H1 (cell line): ENCODE measurements at regions not wholly inside any gene's neighbourhood (a gene's known extent, or its start where the extent isn't known, plus 50 kb on each side); places are given as distances from the start of the nearest gene placed in this dataset.

Experiments used
- CTCF ChIA-PET: fragments of 300-600 bp; sonication (Branson Sonifier 250); formaldehyde crosslinking; loops from one replicate; lab custom pipeline; 2021; ENCODE audit not compliant: partially characterized antibody; lab: Charles Lee
- POLR2A ChIA-PET: fragments of 300-600 bp; sonication (Branson Sonifier 250); formaldehyde crosslinking; loops from one replicate; lab custom pipeline; 2021; ENCODE audit warnings: inconsistent platforms; ENCODE audit not compliant: partially characterized antibody; lab: Charles Lee
- DNase-seq, 2 experiments: peaks; one replicate each; pipeline versions ENCODE4 v3.0.0 to v3.0.0-alpha.2; 2010 to 2022; ENCODE audit warnings: low spot score in 2 of 2, low read depth in 1 of 2, mixed read lengths in 1 of 2
- FAIRE-seq: peaks from 2 replicates; lab custom pipeline; 2011; peaks lifted over from hg19 to GRCh38; lab: Jason Lieb, UNC
- H2AFZ ChIP-seq: 2 replicates; pipeline ENCODE4 v1.8.1; 2012; ENCODE audit warnings: low read length, inconsistent platforms
- H2AK5ac ChIP-seq: 2 replicates; pipeline ENCODE4 v1.6.1; 2013; ENCODE audit warnings: low read depth, low read length
- H2BK120ac ChIP-seq: replicated peaks from 2 replicates; pipeline ENCODE3; 2013; ENCODE audit warnings: low read depth, low read length, inconsistent platforms
- H2BK12ac ChIP-seq: 2 replicates; pipeline ENCODE4 v1.6.1; 2013; ENCODE audit warnings: low read depth, low read length
- H2BK15ac ChIP-seq: 2 replicates; pipeline ENCODE4 v1.6.1; 2013; ENCODE audit warnings: low read length
- H2BK20ac ChIP-seq: 2 replicates; pipeline ENCODE4 v1.6.1; 2013; ENCODE audit warnings: low read length
- H2BK5ac ChIP-seq: 2 replicates; pipeline ENCODE4 v1.6.1; 2013; ENCODE audit warnings: low read depth, low read length
- H3K14ac ChIP-seq: 2 replicates; pipeline ENCODE4 v1.6.1; 2013; ENCODE audit warnings: inconsistent platforms; ENCODE audit not compliant: insufficient read length
- H3K18ac ChIP-seq: 2 replicates; pipeline ENCODE4 v1.6.1; 2013; ENCODE audit warnings: low read length; ENCODE audit errors: extremely low read depth
- H3K23ac ChIP-seq: 2 replicates; pipeline ENCODE4 v1.6.1; 2013; ENCODE audit warnings: inconsistent platforms; ENCODE audit not compliant: insufficient read length
- H3K23me2 ChIP-seq: 2 replicates; pipeline ENCODE4 v1.6.1; 2013; ENCODE audit warnings: low read depth, low read length
- H3K27ac ChIP-seq: 2 replicates; pipeline ENCODE4 v1.6.1; 2011; ENCODE audit warnings: low read depth, low read length, inconsistent platforms
- H3K27me3 ChIP-seq, 4 experiments: replicated peaks in 1 of 4; 1 replicate in 1 of 4; 2 replicates in 3 of 4; pipeline versions ENCODE4 v1.6.1 to v1.8.1; 2011 to 2013; ENCODE audit warnings: low read length in 3 of 4, mild to moderate bottlenecking in 3 of 4, inconsistent platforms in 2 of 4, mixed read lengths in 2 of 4, moderate library complexity in 1 of 4; ENCODE audit not compliant: control insufficient read depth in 3 of 4, insufficient read depth in 3 of 4; ENCODE audit errors: extremely low read depth in 1 of 4
- H3K36me3 ChIP-seq, 4 experiments: 2 replicates each; pipeline versions ENCODE4 v1.6.1 to v1.8.1; 2011 to 2013; ENCODE audit warnings: mild to moderate bottlenecking in 4 of 4, low read length in 3 of 4, moderate library complexity in 2 of 4, control low read depth in 1 of 4, inconsistent platforms in 1 of 4; ENCODE audit not compliant: insufficient read depth in 4 of 4, control insufficient read depth in 2 of 4
- H3K4ac ChIP-seq: replicated peaks from 2 replicates; pipeline ENCODE3; 2013; ENCODE audit warnings: low read length, low read depth, mixed read lengths, inconsistent platforms; ENCODE audit not compliant: insufficient read length
- H3K4me1 ChIP-seq, 4 experiments: replicated peaks in 1 of 4; 1 replicate in 1 of 4; 2 replicates in 3 of 4; pipeline versions ENCODE4 v1.6.1 to v1.8.1; 2011 to 2013; ENCODE audit warnings: low read length in 3 of 4, inconsistent platforms in 2 of 4, mixed read lengths in 1 of 4; ENCODE audit not compliant: insufficient read depth in 4 of 4, control insufficient read depth in 3 of 4
- H3K4me2 ChIP-seq, 2 experiments: 2 replicates each; pipeline versions ENCODE4 v1.6.1 to v1.8.1; 2011 to 2013; ENCODE audit warnings: low read depth in 2 of 2, low read length in 2 of 2, control low read depth in 1 of 2, inconsistent platforms in 1 of 2, mild to moderate bottlenecking in 1 of 2; ENCODE audit not compliant: insufficient read depth in 1 of 2
- H3K4me3 ChIP-seq, 4 experiments: fragments of 200-600, 300-600 bp in 1 of 4; sonication (generic), shearing (Covaris generic), sonication (Bioruptor Twin) in 1 of 4; 2 replicates each; pipeline versions ENCODE4 v1.5.1 to v1.8.1; 2011 to 2016; ENCODE audit warnings: low read length in 4 of 4, low read depth in 3 of 4, control low read depth in 2 of 4, inconsistent platforms in 2 of 4, mild to moderate bottlenecking in 2 of 4, mixed read lengths in 1 of 4, moderate library complexity in 1 of 4; ENCODE audit not compliant: insufficient read depth in 2 of 4; ENCODE audit errors: extremely low read depth in 1 of 4
- H3K56ac ChIP-seq: replicated peaks from 2 replicates; pipeline ENCODE3; 2013; ENCODE audit warnings: low read depth, mild to moderate bottlenecking, mixed read lengths, low read length, inconsistent platforms; ENCODE audit not compliant: insufficient read length
- H3K79me1 ChIP-seq: 2 replicates; pipeline ENCODE4 v1.6.1; 2013; ENCODE audit warnings: low read depth, low read length, control low read depth
- H3K79me2 ChIP-seq, 2 experiments: 2 replicates each; pipeline versions ENCODE4 v1.6.1 to v1.8.1; 2012 to 2013; ENCODE audit warnings: low read length in 2 of 2, mild to moderate bottlenecking in 2 of 2, inconsistent platforms in 1 of 2; ENCODE audit not compliant: insufficient read depth in 2 of 2, control insufficient read depth in 1 of 2
- H3K9ac ChIP-seq, 4 experiments: replicated peaks in 1 of 4; 1 replicate in 1 of 4; 2 replicates in 3 of 4; pipeline versions ENCODE4 v1.6.1 to v1.8.1; 2011 to 2013; ENCODE audit warnings: low read depth in 3 of 4, low read length in 3 of 4, control low read depth in 2 of 4, mild to moderate bottlenecking in 2 of 4, moderate library complexity in 2 of 4, inconsistent platforms in 1 of 4; ENCODE audit errors: extremely low read depth in 1 of 4
- H3K9me3 ChIP-seq, 2 experiments: 2 replicates each; pipeline versions ENCODE4 v1.6.1 to v1.8.1; 2012 to 2013; ENCODE audit warnings: mild to moderate bottlenecking in 2 of 2, moderate library complexity in 2 of 2, control low read depth in 1 of 2, inconsistent platforms in 1 of 2, low read depth in 1 of 2, low read length in 1 of 2, mixed read lengths in 1 of 2; ENCODE audit not compliant: insufficient read depth in 2 of 2
- H4K20me1 ChIP-seq, 2 experiments: replicated peaks in 1 of 2; 2 replicates each; pipeline versions ENCODE3 to v1.8.1; 2011 to 2013; ENCODE audit warnings: inconsistent platforms in 2 of 2, low read length in 2 of 2, mild to moderate bottlenecking in 1 of 2; ENCODE audit not compliant: insufficient read depth in 2 of 2, control insufficient read depth in 1 of 2
- H4K5ac ChIP-seq: 2 replicates; pipeline ENCODE4 v1.6.1; 2013; ENCODE audit warnings: low read length, low read depth, mixed read lengths, inconsistent platforms; ENCODE audit not compliant: insufficient read length
- H4K8ac ChIP-seq: 2 replicates; pipeline ENCODE4 v1.8.0; 2013; ENCODE audit warnings: mild to moderate bottlenecking, moderate library complexity, low read length, inconsistent platforms; ENCODE audit not compliant: insufficient read depth; ENCODE audit errors: extremely low read depth
- H4K91ac ChIP-seq: replicated peaks from 2 replicates; pipeline ENCODE3; 2013; ENCODE audit warnings: low read length, mixed read lengths, inconsistent platforms; ENCODE audit not compliant: insufficient read length
- CBX5 ChIP-seq: fragments of 300-800, 300-1000 bp; sonication (generic); IDR thresholded peaks from 2 replicates; pipeline ENCODE4 v1.7.1; 2016; ENCODE audit warnings: antibody characterized with exemption, low read length, low read depth
- CEBPB ChIP-seq: IDR thresholded peaks from 2 replicates; pipeline ENCODE4 v1.6.1; 2012; ENCODE audit warnings: low read depth, low read length
- MAX ChIP-seq: IDR thresholded peaks from 2 replicates; pipeline ENCODE4 v1.6.1; 2012; ENCODE audit warnings: inconsistent platforms
- POLR2AphosphoS5 ChIP-seq: IDR thresholded peaks from 2 replicates; pipeline ENCODE4 v1.6.1; 2011; ENCODE audit warnings: low read depth, low read length
- RAD21 ChIP-seq, 2 experiments: IDR thresholded peaks in 1 of 2; conservative IDR thresholded peaks in 1 of 2; 2 replicates each; pipeline ENCODE4 v1.6.1; 2011; ENCODE audit warnings: low read depth in 2 of 2, low read length in 2 of 2, improper control_type of control experiment in 1 of 2, inconsistent platforms in 1 of 2, mild to moderate bottlenecking in 1 of 2, moderate library complexity in 1 of 2
- RBBP5 ChIP-seq: IDR thresholded peaks from 2 replicates; pipeline ENCODE4 v1.7.1; 2012; ENCODE audit warnings: low read depth, mild to moderate bottlenecking, inconsistent platforms, low read length, moderate library complexity, borderline replicate concordance
- SP1 ChIP-seq: IDR thresholded peaks from 2 replicates; pipeline ENCODE4 v1.6.1; 2011; ENCODE audit warnings: low read depth, low read length
- SP4 ChIP-seq: IDR thresholded peaks from 2 replicates; pipeline ENCODE4 v1.6.1; 2012; ENCODE audit warnings: low read length, inconsistent platforms
- SUZ12 ChIP-seq: fragments of 200-600 bp; sonication (generic); IDR thresholded peaks from 2 replicates; pipeline ENCODE4 v1.6.1; 2012; ENCODE audit warnings: mild to moderate bottlenecking, inconsistent platforms, low read length, moderate library complexity, mixed read lengths
- TBP ChIP-seq: IDR thresholded peaks from 2 replicates; pipeline ENCODE4 v1.6.1; 2011; ENCODE audit warnings: low read depth, low read length, improper control_type of control experiment
- USF2 ChIP-seq: IDR thresholded peaks from 2 replicates; pipeline ENCODE4 v1.6.1; 2011; ENCODE audit warnings: low read length, improper control_type of control experiment
- WGBS, 2 experiments: shearing (Covaris generic) in 1 of 2; methylation state at CpG; one replicate each; pipeline versions ENCODE4 v1.1.6 to v1.1.7; 2013 to 2015; ENCODE audit warnings: low lambda C conversion rate in 2 of 2, mixed read lengths in 2 of 2, inconsistent platforms in 1 of 2, low coverage in 1 of 2, missing lambda C conversion rate in 1 of 2; ENCODE audit not compliant: insufficient replicate concordance in 2 of 2, insufficient coverage in 1 of 2, insufficient read length in 1 of 2; ENCODE audit errors: extremely low coverage in 1 of 2, missing lambda C conversion rate in 1 of 2; 5-methylcytosine and 5-hydroxymethylcytosine counted together

- H3K14ac ChIP-seq: no peak overlapping the region
- no peaks in the 10 kb centered on the region for H3K4me1 ChIP-seq
- no peak overlapping the region for H2BK12ac ChIP-seq
- H3K18ac ChIP-seq: no peak overlapping the region
- H3K4me2 ChIP-seq: no peak overlapping the region
- H4K20me1 ChIP-seq: no peaks in the 10 kb centered on the region
- no peaks in the 10 kb centered on the region for H3K23me2 ChIP-seq
- 75% methylated on average over 3 of the region's 3 CpGs; no CpG with 5 or more reads in 1 of the 2 experiments for WGBS, 2 experiments
- H3K27me3 ChIP-seq: no peaks in the 10 kb centered on the region
- no peak overlapping the region for H2BK20ac ChIP-seq
- no peak for DNase-seq
- H2AFZ ChIP-seq: no peak overlapping the region
- no peak overlapping the region for H3K4ac ChIP-seq
- H2AK5ac ChIP-seq: no peak overlapping the region
- no peak for FAIRE-seq
- POLR2A ChIA-PET: no interaction called here
- H2BK5ac ChIP-seq: no peak overlapping the region
- H3K27ac ChIP-seq: no peak overlapping the region
- H3K23ac ChIP-seq: no peak overlapping the region
- H3K9ac ChIP-seq: no peak overlapping the region
- H2BK15ac ChIP-seq: no peak overlapping the region
- H3K4me3 ChIP-seq: no peak overlapping the region
- no peak overlapping the region for H4K91ac ChIP-seq
- H3K79me2 ChIP-seq: no peaks in the 10 kb centered on the region
- no peaks in the 10 kb centered on the region for H3K9me3 ChIP-seq
- no peak overlapping the region for H4K5ac ChIP-seq
- no peak overlapping the region for H3K56ac ChIP-seq
- CTCF ChIA-PET: interaction anchor here (0.9 kb wide), 2 partner anchors 63 to 406 kb away, joined by 3 read pairs; no protein-coding TSS in a partner anchor
- no peaks in the 10 kb centered on the region for H3K79me1 ChIP-seq
- H2BK120ac ChIP-seq: no peak overlapping the region
- no peak overlapping the region for H4K8ac ChIP-seq
- no peaks in the 10 kb centered on the region for H3K36me3 ChIP-seq
- TF ChIP-seq SP1 (no peak), CEBPB (no peak), SP4 (no peak), RBBP5 (no peak), MAX (no peak), CBX5 (no peak), USF2 (no peak), RAD21 (IDR thresholded peaks at IDR 0.05 in 1 of 2, conservative IDR thresholded peaks at IDR 0.05 in 1 of 2; ENCODE audit: low read depth in 2 of 2, low read length in 2 of 2) (no peak), TBP (no peak), POLR2AphosphoS5 (no peak), SUZ12 (no peak)
Observed at GRCh38 chr5:153901449-153901848, 137.3 kb downstream of the FAM114A2 start.
